Non-pigmented ciliary epithelial cell (primary cell): ENCODE measurements at regions not wholly inside any gene's neighbourhood (a gene's known extent, or its start where the extent isn't known, plus 50 kb on each side); places are given as distances from the start of the nearest gene placed in this dataset.

Experiments
- DNase-seq: peaks from one replicate; pipeline ENCODE4 v3.0.0-alpha.2; 2010; ENCODE audit warnings: low read depth

- DNase-seq, result no peak
Observed at GRCh38 chr2:172364261-172364660, 63.1 kb upstream of the ITGA6 start.

GRCh38 chr2:172366596-172367150, 60.7 kb upstream of the ITGA6 start:
- DNase-seq, result no peak

- no peak for DNase-seq
Observed at GRCh38 chr2:172370821-172371455, 56.4 kb upstream of the ITGA6 start.

GRCh38 chr2:172372436-172372835, 55.0 kb upstream of the ITGA6 start:
- no peak for DNase-seq

- DNase-seq, result no peak
Observed at GRCh38 chr2:172373076-172373475, 54.3 kb upstream of the ITGA6 start.

- DNase-seq, result no peak
Observed at GRCh38 chr2:172373766-172374165, 53.6 kb upstream of the ITGA6 start.

DNA sequence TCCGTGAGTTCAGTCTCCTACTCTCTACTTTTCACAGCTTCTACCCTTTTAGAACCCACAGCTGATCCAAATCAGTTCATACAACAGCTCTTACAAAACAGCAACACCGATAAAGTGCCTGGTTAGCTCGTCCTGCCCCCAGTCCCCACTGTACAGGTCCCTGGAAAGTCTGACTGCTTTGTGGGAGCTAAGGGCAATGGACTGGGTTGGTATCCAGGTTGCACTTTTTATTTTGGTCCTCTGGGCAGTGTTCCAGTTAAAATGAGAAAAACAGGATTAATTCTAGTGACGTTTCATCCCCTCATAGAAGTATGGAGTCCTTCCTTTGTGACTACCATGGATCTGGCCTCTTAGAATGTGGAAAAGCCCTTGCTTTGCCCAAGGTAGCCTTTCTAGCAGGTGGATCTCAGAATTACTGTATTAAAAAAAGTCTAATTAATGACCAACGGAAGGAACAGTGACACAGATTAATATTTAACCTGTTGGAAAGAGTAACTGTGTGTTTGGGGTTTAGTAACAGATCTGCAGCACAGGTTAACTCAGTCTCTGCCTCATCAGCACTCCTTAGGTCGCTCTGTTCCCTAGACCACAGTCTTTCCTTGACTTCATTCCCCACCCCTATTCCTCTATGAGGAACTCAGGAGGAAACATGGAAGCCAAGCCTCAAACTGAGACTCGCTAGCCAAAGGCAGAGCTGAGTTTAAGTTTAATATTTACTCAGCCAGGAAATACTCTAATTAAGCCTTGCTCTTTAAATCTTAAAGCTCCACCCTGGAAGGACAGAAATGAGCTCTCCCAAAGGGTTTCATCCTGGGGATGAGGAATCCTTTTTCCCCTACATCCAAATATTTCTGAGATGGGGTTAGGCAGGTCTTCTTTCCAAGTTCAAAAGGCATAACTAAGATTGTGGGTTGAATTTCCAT, 52.8 kb upstream of the ITGA6 start:
- no peak for DNase-seq

GRCh38 chr2:172375251-172375650, 52.1 kb upstream of the ITGA6 start:
- DNase-seq, result no peak

GRCh38 chr2:172376016-172376415, 51.4 kb upstream of the ITGA6 start:
- DNase-seq, result no peak

- no peak for DNase-seq
Observed at GRCh38 chr2:172376505-172377125, 50.8 kb upstream of the ITGA6 start.

GRCh38 chr2:172377408-172377807, 50.0 kb upstream of the ITGA6 start:
- DNase-seq, result no peak
